SU-DHL-6 (cell line): ENCODE measurements at regions not wholly inside any gene's neighbourhood (a gene's known extent, or its start where the extent isn't known, plus 50 kb on each side); places are given as distances from the start of the nearest gene placed in this dataset.

Source experiments
- CTCF ChIP-seq: fragments of 200-600 bp; sonication (generic); IDR thresholded peaks from one replicate; pipeline ENCODE4 v1.5.1; 2017; ENCODE audit warnings: antibody characterized with exemption, mild to moderate bottlenecking, low read length, moderate library complexity; ENCODE audit not compliant: insufficient read depth, poor library complexity, severe bottlenecking
- EZH2phosphoT487 ChIP-seq: fragments of 200-600 bp; sonication (generic), shearing (Covaris generic); conservative IDR thresholded peaks from 2 replicates; pipeline ENCODE4 v1.6.1; 2018; ENCODE audit warnings: mild to moderate bottlenecking, antibody characterized with exemption, low read length, moderate library complexity, mixed read lengths

- TF ChIP-seq CTCF (no peak), EZH2phosphoT487 (no peak)
Observed at GRCh38 chr9:107919263-107919662, 429.7 kb upstream of the KLF4 start.
